Jurkat, Clone E6-1 (cell line): ENCODE measurements at regions not wholly inside any gene's neighbourhood (a gene's known extent, or its start where the extent isn't known, plus 50 kb on each side); places are given as distances from the start of the nearest gene placed in this dataset.
A peak's percentile ranks its signal among the peaks of the same experiment; 100 is the strongest.

Experiments
- DNase-seq: peaks from one replicate; pipeline ENCODE4 v3.0.0-alpha.2; 2011; ENCODE audit warnings: low read depth, low spot score
- H3K4me3 ChIP-seq: 2 replicates; pipeline ENCODE4 v1.5.1; 2011; ENCODE audit warnings: mild to moderate bottlenecking, low read length, control low read depth, moderate library complexity

GRCh38 chr12:61796846-61797245 lies 463.4 kb upstream of the USP15 start:
- DNase-seq, result no peak
- H3K4me3 ChIP-seq, result no peak overlapping the region

GRCh38 chr12:61797266-61797665 lies 462.9 kb upstream of the USP15 start:
- no peak overlapping the region for H3K4me3 ChIP-seq
- no peak for DNase-seq

GRCh38 chr12:61798778-61799177 lies 461.4 kb upstream of the USP15 start:
- no peak for DNase-seq
- no peak overlapping the region for H3K4me3 ChIP-seq

- H3K4me3 ChIP-seq, result no peak overlapping the region
- no peak for DNase-seq
Observed at GRCh38 chr12:61804301-61804700, 455.9 kb upstream of the USP15 start.

GRCh38 chr12:61808856-61809255 lies 451.3 kb upstream of the USP15 start:
- no peak overlapping the region for H3K4me3 ChIP-seq
- no peak for DNase-seq

GRCh38 chr12:61810486-61810885 lies 449.7 kb upstream of the USP15 start:
- H3K4me3 ChIP-seq, result no peak overlapping the region
- DNase-seq, result no peak

- DNase-seq, result no peak
- H3K4me3 ChIP-seq, result no peak overlapping the region
Observed at GRCh38 chr12:61821381-61821780, 438.8 kb upstream of the USP15 start.

GRCh38 chr12:61823102-61823501 lies 437.1 kb upstream of the USP15 start:
- H3K4me3 ChIP-seq, result no peak overlapping the region
- DNase-seq, result no peak

GRCh38 chr12:61846765-61847164 lies 413.4 kb upstream of the USP15 start:
- no peak overlapping the region for H3K4me3 ChIP-seq
- DNase-seq, result no peak

- no peak for DNase-seq
- H3K4me3 ChIP-seq, result no peak overlapping the region
Observed at GRCh38 chr12:61848893-61849292, 411.3 kb upstream of the USP15 start.

- DNase-seq, result no peak
- no peak overlapping the region for H3K4me3 ChIP-seq
Observed at GRCh38 chr12:61853945-61854344, 406.3 kb upstream of the USP15 start.

GRCh38 chr12:61854902-61855301 lies 405.3 kb upstream of the USP15 start:
- no peak for DNase-seq
- H3K4me3 ChIP-seq, result no peak overlapping the region

GRCh38 chr12:61857968-61858367 lies 402.2 kb upstream of the USP15 start:
- DNase-seq, result no peak
- no peak overlapping the region for H3K4me3 ChIP-seq

- H3K4me3 ChIP-seq, result no peak overlapping the region
- no peak for DNase-seq
Observed at GRCh38 chr12:61860451-61860850, 399.8 kb upstream of the USP15 start.

- H3K4me3 ChIP-seq, result no peak overlapping the region
- DNase-seq, result no peak
Observed at GRCh38 chr12:61862986-61863385, 397.2 kb upstream of the USP15 start.

- H3K4me3 ChIP-seq, result no peak overlapping the region
- DNase-seq, result no peak
Observed at GRCh38 chr12:61863811-61864210, 396.4 kb upstream of the USP15 start.

GRCh38 chr12:61869796-61870195 lies 390.4 kb upstream of the USP15 start:
- no peak for DNase-seq
- no peak overlapping the region for H3K4me3 ChIP-seq

- peak; percentile 18 for DNase-seq
- H3K4me3 ChIP-seq, result no peak overlapping the region
Observed at GRCh38 chr12:61870658-61871484, 389.3 kb upstream of the USP15 start.

GRCh38 chr12:61871485-61871810 lies 388.8 kb upstream of the USP15 start:
- DNase-seq, result no peak
- H3K4me3 ChIP-seq, result no peak overlapping the region

GRCh38 chr12:61879229-61879628 lies 381.0 kb upstream of the USP15 start:
- H3K4me3 ChIP-seq, result no peak overlapping the region
- no peak for DNase-seq

- DNase-seq, result no peak
Observed at GRCh38 chr12:61880186-61880585, 380.0 kb upstream of the USP15 start.

More at GRCh38 chr12:61880186-61880585, 380.0 kb upstream of the USP15 start:
- H3K4me3 ChIP-seq, result no peak overlapping the region
